Gastrocnemius medialis (tissue), 4 donors: ENCODE measurements at regions not wholly inside any gene's neighbourhood (a gene's known extent, or its start where the extent isn't known, plus 50 kb on each side); places are given as distances from the start of the nearest gene placed in this dataset.

Experiments
- CTCF ChIP-seq, 5 experiments: fragments of 450-650 bp in 3 of 5; fragments of 200-600 bp in 2 of 5; sonication (generic) in 2 of 5; IDR thresholded peaks in 4 of 5; conservative IDR thresholded peaks in 1 of 5; 1 replicate in 4 of 5; 2 replicates in 1 of 5; pipeline ENCODE4 v1.5.1; 2016 to 2019; ENCODE audit warnings: antibody characterized with exemption in 5 of 5, mild to moderate bottlenecking in 3 of 5, moderate library complexity in 3 of 5
- POLR2A ChIP-seq, 2 donors: fragments of 450-650 bp; IDR thresholded peaks; one replicate each; pipeline ENCODE4 v1.6.1; 2017; ENCODE audit warnings: antibody characterized with exemption in 2 of 2, mild to moderate bottlenecking in 2 of 2, moderate library complexity in 2 of 2

- TF ChIP-seq CTCF (IDR thresholded peaks at IDR 0.05 in 4 of 5, conservative IDR thresholded peaks at IDR 0.05 in 1 of 5) (no peak), POLR2A (IDR thresholded peaks at IDR 0.05) (no peak)
Measured at GRCh38 chr2:40867829-40868228, 415.9 kb upstream of the SLC8A1 start.
